SK-N-SH (cell line): ENCODE measurements at regions not wholly inside any gene's neighbourhood (a gene's known extent, or its start where the extent isn't known, plus 50 kb on each side); places are given as distances from the start of the nearest gene placed in this dataset.

Source experiments
- CTCF ChIA-PET: fragments of 300-600, 350-600 bp; formaldehyde crosslinking; extraction: SDS; loops from one replicate; lab custom pipeline; 2021; lab: Yijun Ruan, JAX
- POLR2A ChIA-PET: fragments of 350-600 bp; sonication (Branson Sonifier 250); formaldehyde crosslinking; extraction: SDS; loops from one replicate; lab custom pipeline; 2020; ENCODE audit warnings: antibody characterized with exemption, inconsistent platforms; lab: Yijun Ruan, JAX
- DNase-seq: peaks from one replicate; pipeline ENCODE4 v3.0.0; 2012
- H2AFZ ChIP-seq: fragments of 200-600 bp; sonication (generic); 2 replicates; pipeline ENCODE4 v1.8.1; 2016; ENCODE audit warnings: antibody characterized with exemption, mild to moderate bottlenecking, low read depth
- H3F3A ChIP-seq: fragments of 200-600 bp; sonication (generic); replicated peaks from 2 replicates; pipeline ENCODE3; 2016; ENCODE audit warnings: antibody characterized with exemption, mild to moderate bottlenecking; ENCODE audit not compliant: insufficient read depth
- H3K27ac ChIP-seq, 2 experiments: fragments of 200-500 bp in 1 of 2; fragments of 200-600 bp in 1 of 2; sonication (Bioruptor generic) in 1 of 2; sonication (generic), shearing (Covaris generic) in 1 of 2; 2 replicates each; pipeline versions ENCODE4 v1.5.1 to v1.6.1; 2014 to 2016; ENCODE audit warnings: low read depth in 2 of 2, inconsistent platforms in 1 of 2, low read length in 1 of 2, mild to moderate bottlenecking in 1 of 2, mixed read lengths in 1 of 2
- H3K27me3 ChIP-seq: fragments of 200-600 bp; sonication (generic), shearing (Covaris generic); 2 replicates; pipeline ENCODE4 v1.6.1; 2016; ENCODE audit warnings: mixed run types; ENCODE audit not compliant: insufficient read depth
- H3K36me3 ChIP-seq, 2 experiments: fragments of 200-500 bp in 1 of 2; fragments of 200-600 bp in 1 of 2; sonication (Bioruptor generic) in 1 of 2; sonication (generic) in 1 of 2; replicated peaks in 1 of 2; 2 replicates each; pipeline versions ENCODE3 to v1.5.1; 2014 to 2016; ENCODE audit warnings: low read length in 1 of 2, mild to moderate bottlenecking in 1 of 2; ENCODE audit not compliant: insufficient read depth in 2 of 2, control insufficient read depth in 1 of 2
- H3K4me1 ChIP-seq, 2 experiments: fragments of 200-500 bp in 1 of 2; fragments of 200-600 bp in 1 of 2; sonication (Bioruptor generic) in 1 of 2; sonication (generic), shearing (Covaris generic) in 1 of 2; 2 replicates each; pipeline versions ENCODE4 v1.5.1 to v1.6.1; 2014 to 2016; ENCODE audit warnings: low read depth in 1 of 2, low read length in 1 of 2, mixed run types in 1 of 2; ENCODE audit not compliant: insufficient read depth in 2 of 2, control insufficient read depth in 1 of 2
- H3K4me2 ChIP-seq: fragments of 200-600 bp; sonication (generic), shearing (Covaris generic); 2 replicates; pipeline ENCODE4 v1.6.1; 2017; ENCODE audit warnings: mixed run types
- H3K4me3 ChIP-seq, 2 experiments: fragments of 200-500 bp in 1 of 2; fragments of 200-600 bp in 1 of 2; sonication (Bioruptor generic) in 1 of 2; sonication (generic), shearing (Covaris generic) in 1 of 2; 2 replicates each; pipeline versions ENCODE4 v1.5.1 to v1.8.1; 2014 to 2016; ENCODE audit warnings: low read depth in 2 of 2, inconsistent platforms in 1 of 2, low read length in 1 of 2, mild to moderate bottlenecking in 1 of 2, mixed read lengths in 1 of 2, moderate library complexity in 1 of 2
- H3K79me2 ChIP-seq: fragments of 200-600 bp; sonication (generic); 2 replicates; pipeline ENCODE4 v1.8.1; 2017; ENCODE audit warnings: mild to moderate bottlenecking; ENCODE audit not compliant: insufficient read depth
- H3K9ac ChIP-seq: fragments of 200-600 bp; sonication (generic); 2 replicates; pipeline ENCODE4 v1.6.1; 2017; ENCODE audit warnings: mixed run types
- H3K9me2 ChIP-seq: fragments of 200-600 bp; sonication (generic); 2 replicates; pipeline ENCODE4 v1.6.1; 2017; ENCODE audit warnings: mixed run types
- H3K9me3 ChIP-seq: fragments of 200-600 bp; sonication (generic); 2 replicates; pipeline ENCODE4 v1.6.1; 2017; ENCODE audit warnings: mixed run types, mild to moderate bottlenecking, moderate library complexity
- H4K20me1 ChIP-seq: fragments of 200-600 bp; sonication (generic); 2 replicates; pipeline ENCODE4 v1.6.1; 2017; ENCODE audit warnings: mild to moderate bottlenecking, mixed run types; ENCODE audit not compliant: insufficient read depth
- ELF1 ChIP-seq: IDR thresholded peaks from 2 replicates; pipeline ENCODE4 v1.4.0; 2012
- FOSL2 ChIP-seq: IDR thresholded peaks from 2 replicates; pipeline ENCODE4 v1.4.0; 2012; ENCODE audit warnings: low read depth, mild to moderate bottlenecking, moderate library complexity, borderline replicate concordance
- FOXJ3 ChIP-seq: sonication (generic); formaldehyde crosslinking; IDR thresholded peaks from 2 replicates; pipeline ENCODE4 v1.5.1; 2020; ENCODE audit warnings: mild to moderate bottlenecking, missing genetic modification reagents
- GABPA ChIP-seq: IDR thresholded peaks from 2 replicates; pipeline ENCODE4 v1.4.0; 2012; ENCODE audit warnings: low read depth, mild to moderate bottlenecking
- GATA2 ChIP-seq: sonication (generic); formaldehyde crosslinking; IDR thresholded peaks from 2 replicates; pipeline ENCODE4 v1.5.0; 2020; ENCODE audit warnings: mild to moderate bottlenecking, missing genetic modification reagents
- MEF2A ChIP-seq: IDR thresholded peaks from 2 replicates; pipeline ENCODE4 v1.4.0; 2012; ENCODE audit warnings: low read depth, borderline replicate concordance
- POLR2AphosphoS5 ChIP-seq: IDR thresholded peaks from 2 replicates; pipeline ENCODE4 v1.6.1; 2012; ENCODE audit warnings: low read depth, low read length
- RAD21 ChIP-seq: IDR thresholded peaks from 2 replicates; pipeline ENCODE4 v1.6.1; 2012; ENCODE audit warnings: mild to moderate bottlenecking, low read length
- RCOR1 ChIP-seq: fragments of 150-350 bp; IDR thresholded peaks from 2 replicates; pipeline ENCODE4 v1.6.1; 2017; ENCODE audit warnings: antibody characterized with exemption, low read length
- RXRA ChIP-seq: IDR thresholded peaks from 2 replicates; pipeline ENCODE4 v1.4.0; 2012; ENCODE audit warnings: low read depth, mild to moderate bottlenecking, borderline replicate concordance
- SMC3 ChIP-seq: IDR thresholded peaks from 2 replicates; pipeline ENCODE4 v1.6.1; 2012; ENCODE audit warnings: low read depth, low read length, improper control_type of control experiment
- TAF1 ChIP-seq: IDR thresholded peaks from 2 replicates; pipeline ENCODE4 v1.6.1; 2012; ENCODE audit warnings: low read depth, mild to moderate bottlenecking, low read length, moderate library complexity, borderline replicate concordance
- YY1 ChIP-seq: IDR thresholded peaks from 2 replicates; pipeline ENCODE4 v1.4.0; 2012; ENCODE audit warnings: low read depth, mild to moderate bottlenecking
- WGBS: methylation state at CpG from one replicate; pipeline ENCODE4 v1.1.6; 2017; ENCODE audit warnings: low lambda C conversion rate; 5-methylcytosine and 5-hydroxymethylcytosine counted together
- TF ChIP-seq, protein P1 (sequence below): IDR thresholded peaks from 2 replicates; pipeline ENCODE4 v1.4.0; 2012; ENCODE audit warnings: low read depth, borderline replicate concordance
- TF ChIP-seq, protein P2 (sequence below): fragments of 200-600 bp; sonication (generic); IDR thresholded peaks from 2 replicates; pipeline ENCODE4 v1.6.1; 2017; ENCODE audit warnings: antibody characterized with exemption, mild to moderate bottlenecking, moderate library complexity

GRCh38 chr5:38197118-38197517 is 61.2 kb upstream of the EGFLAM start:
- TF ChIP-seq GATA2 (CRISPR knock-in tag) (no peak), RCOR1 (no peak), GABPA (no peak), FOSL2 (no peak), SMC3 (no peak), FOXJ3 (no peak), ELF1 (no peak), TAF1 (no peak), POLR2AphosphoS5 (no peak), RXRA (no peak), MEF2A (no peak), YY1 (no peak)
- TF ChIP-seq, protein P1, sequence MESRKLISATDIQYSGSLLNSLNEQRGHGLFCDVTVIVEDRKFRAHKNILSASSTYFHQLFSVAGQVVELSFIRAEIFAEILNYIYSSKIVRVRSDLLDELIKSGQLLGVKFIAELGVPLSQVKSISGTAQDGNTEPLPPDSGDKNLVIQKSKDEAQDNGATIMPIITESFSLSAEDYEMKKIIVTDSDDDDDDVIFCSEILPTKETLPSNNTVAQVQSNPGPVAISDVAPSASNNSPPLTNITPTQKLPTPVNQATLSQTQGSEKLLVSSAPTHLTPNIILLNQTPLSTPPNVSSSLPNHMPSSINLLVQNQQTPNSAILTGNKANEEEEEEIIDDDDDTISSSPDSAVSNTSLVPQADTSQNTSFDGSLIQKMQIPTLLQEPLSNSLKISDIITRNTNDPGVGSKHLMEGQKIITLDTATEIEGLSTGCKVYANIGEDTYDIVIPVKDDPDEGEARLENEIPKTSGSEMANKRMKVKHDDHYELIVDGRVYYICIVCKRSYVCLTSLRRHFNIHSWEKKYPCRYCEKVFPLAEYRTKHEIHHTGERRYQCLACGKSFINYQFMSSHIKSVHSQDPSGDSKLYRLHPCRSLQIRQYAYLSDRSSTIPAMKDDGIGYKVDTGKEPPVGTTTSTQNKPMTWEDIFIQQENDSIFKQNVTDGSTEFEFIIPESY: no peak
- CTCF ChIA-PET: interaction anchor here (0.9 to 2.3 kb wide), 2 partner anchors 11 to 784 kb away, joined by 3 to 8 read pairs; no protein-coding TSS in a partner anchor

GRCh38 chr5:38193015-38193581 is 65.3 kb upstream of the EGFLAM start:
- ChIA-PET CTCF (interaction anchor here (0.6 to 3.4 kb wide), 25 partner anchors 8 to 1454 kb away, joined by 3 to 35 read pairs (median 4); partner anchors contain the start of gene EGFLAM), POLR2A (no interaction called here)
- H3K9me2 ChIP-seq: no peaks in the 10 kb centered on the region

More at GRCh38 chr5:38197118-38197517, 61.2 kb upstream of the EGFLAM start:
- no peaks in the 10 kb centered on the region for H3K79me2 ChIP-seq
- no peaks in the 10 kb centered on the region for H3F3A ChIP-seq
- no peak overlapping the region for H2AFZ ChIP-seq
- no peaks in the 10 kb centered on the region for H3K36me3 ChIP-seq
- POLR2A ChIA-PET: no interaction called here
- no peaks in the 10 kb centered on the region for H3K9me3 ChIP-seq
- H3K4me3 ChIP-seq: no peak overlapping the region
- DNase-seq: no peak
- no peak overlapping the region for H3K4me2 ChIP-seq
- H4K20me1 ChIP-seq: no peaks in the 10 kb centered on the region
- no peak overlapping the region for H3K9ac ChIP-seq
- H3K27ac ChIP-seq: no peak overlapping the region
- H3K9me2 ChIP-seq: no peaks in the 10 kb centered on the region
- WGBS: 56% methylated on average over 3 of the region's 3 CpGs
- no peaks in the 10 kb centered on the region for H3K4me1 ChIP-seq
- H3K27me3 ChIP-seq: peaks cover 20% of the 10 kb centered on the region; the same call in 1 of the 2 replicates

More at GRCh38 chr5:38193015-38193581, 65.3 kb upstream of the EGFLAM start:
- Histone ChIP-seq H3F3A (no peaks in the 10 kb centered on the region), H3K9me3 (no peaks in the 10 kb centered on the region), H3K79me2 (no peaks in the 10 kb centered on the region), H3K4me3 (no peak overlapping the region; a peak in 1 of 4 replicates), H2AFZ (no peak overlapping the region; the same call in 1 of the 2 replicates), H3K9ac (no peak overlapping the region), H3K36me3 (no peaks in the 10 kb centered on the region), H3K4me2 (no peak overlapping the region), H3K27ac (no peak overlapping the region)
- DNase-seq: peak; percentile 73
- WGBS: 18% methylated on average over 12 of the region's 13 CpGs
- TF ChIP-seq, protein P2, sequence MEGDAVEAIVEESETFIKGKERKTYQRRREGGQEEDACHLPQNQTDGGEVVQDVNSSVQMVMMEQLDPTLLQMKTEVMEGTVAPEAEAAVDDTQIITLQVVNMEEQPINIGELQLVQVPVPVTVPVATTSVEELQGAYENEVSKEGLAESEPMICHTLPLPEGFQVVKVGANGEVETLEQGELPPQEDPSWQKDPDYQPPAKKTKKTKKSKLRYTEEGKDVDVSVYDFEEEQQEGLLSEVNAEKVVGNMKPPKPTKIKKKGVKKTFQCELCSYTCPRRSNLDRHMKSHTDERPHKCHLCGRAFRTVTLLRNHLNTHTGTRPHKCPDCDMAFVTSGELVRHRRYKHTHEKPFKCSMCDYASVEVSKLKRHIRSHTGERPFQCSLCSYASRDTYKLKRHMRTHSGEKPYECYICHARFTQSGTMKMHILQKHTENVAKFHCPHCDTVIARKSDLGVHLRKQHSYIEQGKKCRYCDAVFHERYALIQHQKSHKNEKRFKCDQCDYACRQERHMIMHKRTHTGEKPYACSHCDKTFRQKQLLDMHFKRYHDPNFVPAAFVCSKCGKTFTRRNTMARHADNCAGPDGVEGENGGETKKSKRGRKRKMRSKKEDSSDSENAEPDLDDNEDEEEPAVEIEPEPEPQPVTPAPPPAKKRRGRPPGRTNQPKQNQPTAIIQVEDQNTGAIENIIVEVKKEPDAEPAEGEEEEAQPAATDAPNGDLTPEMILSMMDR: peak; percentile 94
- peak; percentile 90 for TF ChIP-seq RAD21
- no peak for TF ChIP-seq ELF1
- peak; percentile 87 for TF ChIP-seq SMC3
- TF ChIP-seq, all 33 proteins: peak for 3
- Histone ChIP-seq H3K4me1 (no peaks in the 10 kb centered on the region), H4K20me1 (no peaks in the 10 kb centered on the region), H3K27me3 (peaks cover 20% of the 10 kb centered on the region; the same call in 1 of the 2 replicates)
